Keratinocyte (primary cell): ENCODE measurements at regions not wholly inside any gene's neighbourhood (a gene's known extent, or its start where the extent isn't known, plus 50 kb on each side); places are given as distances from the start of the nearest gene placed in this dataset.

Experiments
- DNase-seq: peaks from one replicate; pipeline ENCODE4 v3.0.0-alpha.2; 2011; ENCODE audit warnings: low read depth, missing footprints, low spot score
- FAIRE-seq: peaks from 2 replicates; lab custom pipeline; 2011; peaks lifted over from hg19 to GRCh38; lab: Jason Lieb, UNC
- H2AFZ ChIP-seq: 2 replicates; pipeline ENCODE4 v1.6.0; 2012; ENCODE audit warnings: low read length, control low read depth, inconsistent platforms; ENCODE audit not compliant: control insufficient read depth
- H3K27ac ChIP-seq: 2 replicates; pipeline ENCODE4 v1.5.1; 2011; ENCODE audit warnings: low read length; ENCODE audit not compliant: control insufficient read depth, insufficient read depth
- H3K27me3 ChIP-seq: 3 replicates; pipeline ENCODE4 v1.6.0; 2011; ENCODE audit warnings: low read length; ENCODE audit not compliant: control insufficient read depth, insufficient read depth; ENCODE audit errors: extremely low read depth
- H3K36me3 ChIP-seq, 2 experiments: 2 replicates in 1 of 2; 3 replicates in 1 of 2; pipeline ENCODE4 v1.5.1; 2011; ENCODE audit warnings: low read length in 2 of 2, mild to moderate bottlenecking in 1 of 2; ENCODE audit not compliant: control insufficient read depth in 2 of 2, insufficient read depth in 2 of 2; ENCODE audit errors: extremely low read depth in 1 of 2
- H3K4me1 ChIP-seq: 3 replicates; pipeline ENCODE4 v1.5.1; 2011; ENCODE audit warnings: low read length; ENCODE audit not compliant: control insufficient read depth, insufficient read depth; ENCODE audit errors: extremely low read depth
- H3K4me2 ChIP-seq: 3 replicates; pipeline ENCODE4 v1.6.0; 2011; ENCODE audit warnings: low read depth, low read length; ENCODE audit not compliant: control insufficient read depth, insufficient read depth; ENCODE audit errors: extremely low read depth
- H3K4me3 ChIP-seq, 3 experiments: fragments of 200-600 bp in 1 of 3; sonication (generic) in 1 of 3; 2 replicates in 2 of 3; 3 replicates in 1 of 3; pipeline ENCODE4 v1.5.1; 2011 to 2016; ENCODE audit warnings: low read length in 3 of 3, mild to moderate bottlenecking in 3 of 3, control low read depth in 2 of 3, inconsistent platforms in 1 of 3, low read depth in 1 of 3, mixed read lengths in 1 of 3, mixed run types in 1 of 3, moderate library complexity in 1 of 3; ENCODE audit not compliant: control insufficient read depth in 2 of 3, insufficient read depth in 2 of 3; ENCODE audit errors: extremely low read depth in 1 of 3
- H3K79me2 ChIP-seq: 2 replicates; pipeline ENCODE4 v1.6.0; 2012; ENCODE audit warnings: low read length; ENCODE audit not compliant: control insufficient read depth, insufficient read depth
- H3K9ac ChIP-seq: 3 replicates; pipeline ENCODE4 v1.6.0; 2011; ENCODE audit warnings: low read length; ENCODE audit not compliant: control insufficient read depth, insufficient read depth; ENCODE audit errors: extremely low read depth
- H3K9me1 ChIP-seq: 3 replicates; pipeline ENCODE4 v1.6.0; 2011; ENCODE audit warnings: low read length; ENCODE audit not compliant: control insufficient read depth, insufficient read depth; ENCODE audit errors: extremely low read depth
- H3K9me3 ChIP-seq: 2 replicates; pipeline ENCODE4 v1.5.1; 2012; ENCODE audit warnings: low read depth, low read length; ENCODE audit not compliant: control insufficient read depth
- H4K20me1 ChIP-seq: 3 replicates; pipeline ENCODE4 v1.6.0; 2011; ENCODE audit warnings: low read length; ENCODE audit not compliant: control insufficient read depth, insufficient read depth; ENCODE audit errors: extremely low read depth
- EZH2 ChIP-seq: IDR thresholded peaks from one replicate; pipeline ENCODE4 v1.6.1; 2012; ENCODE audit warnings: inconsistent platforms, mild to moderate bottlenecking, low read length, moderate library complexity
- dilution Hi-C: fragments of 300-500 bp; cut with MboI; formaldehyde crosslinking; loops from one replicate; pipeline ENCODE4 v1.7.0; 2020; ENCODE audit warnings: low sequenced_read_pairs; ENCODE audit not compliant: extremely low pct_ligation_motif_present
- TF ChIP-seq, protein P1 (sequence below), 3 experiments: IDR thresholded peaks in 1 of 3; conservative IDR thresholded peaks in 1 of 3; optimal IDR thresholded peaks in 1 of 3; 2 replicates in 2 of 3; 3 replicates in 1 of 3; pipeline versions ENCODE3 to v1.5.1; 2011; ENCODE audit warnings: low read length in 3 of 3, mild to moderate bottlenecking in 3 of 3, moderate library complexity in 2 of 3, control low read depth in 1 of 3, inconsistent platforms in 1 of 3; ENCODE audit not compliant: insufficient read depth in 2 of 3; ENCODE audit errors: extremely low read depth in 1 of 3

DNA sequence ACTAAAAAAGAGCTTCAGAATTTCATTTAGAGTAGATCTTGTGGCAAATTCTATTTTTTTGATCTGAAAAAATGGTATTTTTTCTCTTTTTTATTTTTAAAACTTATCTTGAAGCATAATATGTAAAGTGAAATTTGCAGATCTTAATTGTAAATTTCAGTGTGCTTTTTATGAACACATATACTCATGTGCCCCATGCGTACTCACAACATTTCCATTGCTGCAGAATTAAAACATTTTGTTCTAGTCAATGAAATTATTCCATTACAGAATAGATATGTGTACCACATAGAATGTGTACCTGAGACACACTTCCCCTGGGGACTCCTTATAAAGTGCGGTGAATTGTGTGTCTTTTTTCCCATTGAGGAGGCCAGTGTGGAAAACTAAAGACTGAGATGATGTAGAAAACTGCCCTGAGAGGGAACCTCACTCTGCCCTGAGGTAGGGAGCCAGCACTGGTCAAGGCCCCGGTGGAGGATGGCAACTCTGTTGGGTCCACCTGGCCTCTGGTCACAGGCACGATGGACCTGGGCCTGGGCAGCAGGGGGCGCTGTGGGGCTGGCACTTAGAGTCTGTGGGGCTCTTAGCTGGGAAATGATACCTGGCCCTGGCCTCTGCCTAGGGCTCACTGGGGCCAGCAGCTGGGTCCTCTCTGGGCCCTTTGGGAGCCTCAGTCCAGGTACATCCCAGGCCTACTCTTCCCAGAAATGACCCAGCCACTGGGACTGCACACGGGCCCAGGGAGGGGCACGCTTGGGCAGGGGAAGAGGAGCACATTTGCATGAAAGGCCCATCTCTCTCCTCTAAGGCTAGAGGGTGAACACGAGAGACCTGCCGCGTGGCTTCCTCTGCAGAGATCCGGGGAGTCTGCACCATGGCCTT lies 77.9 kb upstream of the TOP3B start:
- no peak for FAIRE-seq
- H3K27ac ChIP-seq: no peak overlapping the region

GRCh38 chr22:22059291-22060002 lies 76.9 kb upstream of the TOP3B start:
- H4K20me1 ChIP-seq: no peaks in the 10 kb centered on the region
- H3K9me1 ChIP-seq: no peaks in the 10 kb centered on the region
- peaks cover 20% of the 10 kb centered on the region for H3K27me3 ChIP-seq
- no peak overlapping the region for H3K27ac ChIP-seq
- no peak overlapping the region for H3K4me2 ChIP-seq
- H3K36me3 ChIP-seq: no peaks in the 10 kb centered on the region
- no peak overlapping the region for H3K9ac ChIP-seq
- no peaks in the 10 kb centered on the region for H3K4me1 ChIP-seq
- FAIRE-seq: no peak
- dilution Hi-C loops: no loop called here
- no peak overlapping the region for H2AFZ ChIP-seq
- no peak overlapping the region for H3K4me3 ChIP-seq
- H3K9me3 ChIP-seq: no peaks in the 10 kb centered on the region
- no peaks in the 10 kb centered on the region for H3K79me2 ChIP-seq
- no peak for DNase-seq
- TF ChIP-seq EZH2: no peak
- TF ChIP-seq, protein P1, sequence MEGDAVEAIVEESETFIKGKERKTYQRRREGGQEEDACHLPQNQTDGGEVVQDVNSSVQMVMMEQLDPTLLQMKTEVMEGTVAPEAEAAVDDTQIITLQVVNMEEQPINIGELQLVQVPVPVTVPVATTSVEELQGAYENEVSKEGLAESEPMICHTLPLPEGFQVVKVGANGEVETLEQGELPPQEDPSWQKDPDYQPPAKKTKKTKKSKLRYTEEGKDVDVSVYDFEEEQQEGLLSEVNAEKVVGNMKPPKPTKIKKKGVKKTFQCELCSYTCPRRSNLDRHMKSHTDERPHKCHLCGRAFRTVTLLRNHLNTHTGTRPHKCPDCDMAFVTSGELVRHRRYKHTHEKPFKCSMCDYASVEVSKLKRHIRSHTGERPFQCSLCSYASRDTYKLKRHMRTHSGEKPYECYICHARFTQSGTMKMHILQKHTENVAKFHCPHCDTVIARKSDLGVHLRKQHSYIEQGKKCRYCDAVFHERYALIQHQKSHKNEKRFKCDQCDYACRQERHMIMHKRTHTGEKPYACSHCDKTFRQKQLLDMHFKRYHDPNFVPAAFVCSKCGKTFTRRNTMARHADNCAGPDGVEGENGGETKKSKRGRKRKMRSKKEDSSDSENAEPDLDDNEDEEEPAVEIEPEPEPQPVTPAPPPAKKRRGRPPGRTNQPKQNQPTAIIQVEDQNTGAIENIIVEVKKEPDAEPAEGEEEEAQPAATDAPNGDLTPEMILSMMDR (optimal IDR thresholded peaks at IDR 0.05 in 1 of 3, IDR thresholded peaks at IDR 0.05 in 1 of 3, conservative IDR thresholded peaks at IDR 0.05 in 1 of 3; ENCODE audit: extremely low read depth in 1 of 3, insufficient read depth in 2 of 3, low read length in 3 of 3): no peak

More for the DNA sequence above, 77.9 kb upstream of the TOP3B start:
- Histone ChIP-seq H3K79me2 (no peaks in the 10 kb centered on the region), H3K27me3 (peaks cover 20% of the 10 kb centered on the region), H3K9me3 (no peaks in the 10 kb centered on the region), H3K9ac (no peak overlapping the region), H3K9me1 (no peaks in the 10 kb centered on the region), H2AFZ (no peak overlapping the region), H3K4me2 (no peak overlapping the region), H3K36me3 (no peaks in the 10 kb centered on the region), H3K4me1 (no peaks in the 10 kb centered on the region), H4K20me1 (no peaks in the 10 kb centered on the region), H3K4me3 (no peak overlapping the region)
- DNase-seq: no peak
- dilution Hi-C loops: no loop called here
- no peak for TF ChIP-seq EZH2
- TF ChIP-seq, protein P1 (optimal IDR thresholded peaks at IDR 0.05 in 1 of 3, IDR thresholded peaks at IDR 0.05 in 1 of 3, conservative IDR thresholded peaks at IDR 0.05 in 1 of 3; ENCODE audit: extremely low read depth in 1 of 3, insufficient read depth in 2 of 3, low read length in 3 of 3): peak; percentile 87 to 97 (median 91)
